Activated CD4-positive, CD25-positive, alpha-beta regulatory T cell treated with anti-CD3 and anti-CD28 coated beads, Interleukin-2, amount 50 U/mL, for 24 hours (primary cell): ENCODE measurements at regions not wholly inside any gene's neighbourhood (a gene's known extent, or its start where the extent isn't known, plus 50 kb on each side); places are given as distances from the start of the nearest gene placed in this dataset.
"Not testable (repeated sequence)": the region's sequence is repeated elsewhere in the genome, so short reads cannot be mapped to it uniquely, and the experiment has no call there.

Experiments
- ATAC-seq, 2 donors: fragments of 150-1000 bp; cut with Tn5 transposase; one replicate each; pipeline ENCODE4 v1.10.0; 2021; ENCODE audit warnings: mild to moderate bottlenecking in 1 of 2, moderate library complexity in 1 of 2

DNA sequence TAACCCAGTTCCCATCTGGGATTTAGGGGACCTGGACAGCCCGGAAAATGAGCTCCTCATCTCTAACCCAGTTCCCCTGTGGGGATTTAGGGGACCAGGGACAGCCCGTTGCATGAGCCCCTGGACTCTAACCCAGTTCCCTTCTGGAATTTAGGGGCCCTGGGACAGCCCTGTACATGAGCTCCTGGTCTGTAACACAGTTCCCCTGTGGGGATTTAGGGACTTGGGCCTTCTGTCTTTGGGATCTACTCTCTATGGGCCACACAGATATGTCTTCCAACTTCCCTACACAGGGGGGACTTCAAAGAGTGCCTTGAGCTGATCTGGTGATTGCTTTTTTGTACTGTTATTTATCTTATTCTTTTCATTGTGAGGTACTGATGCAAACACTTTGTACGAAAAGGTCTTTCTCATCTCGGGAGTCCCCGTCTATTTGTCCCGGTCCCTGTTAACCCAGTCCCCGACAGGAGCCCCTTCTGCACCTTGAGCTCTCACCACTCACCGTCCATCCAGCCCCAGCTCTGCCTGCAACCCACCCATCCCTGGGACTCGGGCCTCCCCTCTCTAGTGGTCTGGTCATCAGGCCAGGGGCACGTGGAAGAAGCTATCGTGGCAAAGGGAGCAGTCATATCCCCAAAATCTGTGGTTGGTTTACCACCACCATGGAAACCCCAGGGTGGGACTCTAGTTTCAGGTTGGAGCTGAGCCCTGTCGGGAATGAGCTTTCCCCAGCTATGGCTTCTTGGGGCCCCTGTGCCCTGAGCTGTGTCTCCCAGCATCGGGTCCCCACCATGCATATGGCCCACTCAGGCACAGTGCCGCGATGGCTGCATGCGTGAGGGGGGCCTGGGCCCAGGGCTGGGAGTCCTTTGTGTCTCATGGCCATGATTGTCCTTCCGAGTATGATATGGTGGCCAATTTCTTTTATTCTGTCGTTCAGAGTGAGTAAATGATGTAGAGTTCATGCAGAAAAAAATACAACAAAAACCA, 270.4 kb upstream of the PLCXD1 start:
- not testable (repeated sequence) for ATAC-seq

DNA sequence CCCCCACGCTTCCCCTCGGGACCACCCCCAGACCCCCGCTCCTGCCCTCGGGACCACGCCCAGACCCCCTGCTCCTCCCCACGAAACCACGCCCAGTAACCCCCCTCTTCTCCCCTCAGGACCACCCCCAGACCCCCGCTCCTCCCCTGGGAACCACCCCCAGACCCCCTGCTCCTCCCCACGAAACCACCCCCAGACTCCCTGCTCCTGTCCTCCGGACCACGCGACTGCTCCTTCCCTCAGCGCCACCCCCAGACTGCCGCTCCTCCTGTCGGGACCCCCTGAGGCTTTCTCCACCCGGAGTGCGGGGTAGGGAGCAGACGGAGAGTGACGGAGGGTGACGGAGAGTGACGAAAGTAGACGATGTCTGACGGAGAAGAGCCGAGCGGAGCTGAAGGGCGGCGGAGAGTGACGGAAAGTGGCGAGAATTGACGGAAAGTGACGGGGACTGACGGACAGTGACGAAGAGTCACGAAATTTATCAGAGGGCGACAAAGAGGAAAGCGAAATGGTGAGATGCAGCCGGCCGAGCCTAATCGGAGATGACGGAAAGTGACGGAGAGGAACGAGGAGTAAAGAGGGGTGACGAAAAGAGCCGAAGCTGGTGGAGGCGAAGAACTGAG, 267.2 kb upstream of the PLCXD1 start:
- peak; percentile 8 to 72 for ATAC-seq

DNA sequence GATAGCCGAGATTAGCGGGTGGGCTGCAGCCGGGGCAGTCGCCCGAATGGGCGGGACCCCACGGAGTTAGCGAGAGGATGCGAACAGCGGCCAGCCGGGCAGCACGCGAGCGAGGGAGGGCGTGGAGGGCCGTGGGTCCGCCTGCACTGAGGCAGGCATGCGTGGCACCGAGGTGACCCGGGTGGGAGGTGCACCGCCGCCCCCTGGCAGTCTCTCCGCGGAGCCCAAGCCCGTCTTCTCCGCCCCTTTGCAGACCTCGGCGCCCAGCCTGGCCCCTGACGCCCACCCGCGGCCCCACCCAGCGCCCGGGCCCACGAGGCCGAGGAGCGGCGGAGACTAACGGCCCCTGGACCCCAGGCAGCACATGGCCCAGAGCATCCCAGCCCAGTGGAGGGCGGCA, 266.7 kb upstream of the PLCXD1 start:
- not testable (repeated sequence) for ATAC-seq

DNA sequence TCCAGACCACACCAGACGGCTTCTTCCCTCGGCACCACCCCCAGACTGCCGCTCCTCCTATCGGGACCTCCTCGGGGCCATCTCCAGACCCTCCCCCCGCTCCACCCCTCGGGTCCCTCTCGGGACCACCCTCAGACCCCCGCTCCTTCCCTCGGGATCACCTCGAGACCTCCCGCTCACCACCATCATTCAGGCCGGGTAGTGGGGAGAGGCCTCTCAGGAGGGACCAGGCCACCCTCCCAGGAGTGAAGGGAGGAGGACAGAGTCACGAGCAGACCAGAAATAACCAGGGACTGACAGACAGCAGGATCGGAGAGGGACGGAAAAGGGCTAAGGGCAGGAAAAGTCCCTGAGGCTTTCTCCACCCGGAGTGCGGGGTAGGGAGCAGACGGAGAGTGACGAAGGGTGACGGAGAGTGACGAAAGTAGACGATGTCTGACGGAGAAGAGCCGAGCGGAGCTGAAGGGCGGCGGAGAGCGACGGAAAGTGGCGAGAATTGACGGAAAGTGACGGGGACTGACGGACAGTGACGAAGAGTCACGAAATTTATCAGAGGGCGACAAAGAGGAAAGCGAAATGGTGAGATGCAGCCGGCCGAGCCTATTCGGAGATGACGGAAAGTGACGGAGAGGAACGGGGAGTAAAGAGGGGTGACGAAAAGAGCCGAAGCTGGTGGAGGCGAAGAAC, 262.3 kb upstream of the PLCXD1 start:
- ATAC-seq = peak; percentile 91 to 94

DNA sequence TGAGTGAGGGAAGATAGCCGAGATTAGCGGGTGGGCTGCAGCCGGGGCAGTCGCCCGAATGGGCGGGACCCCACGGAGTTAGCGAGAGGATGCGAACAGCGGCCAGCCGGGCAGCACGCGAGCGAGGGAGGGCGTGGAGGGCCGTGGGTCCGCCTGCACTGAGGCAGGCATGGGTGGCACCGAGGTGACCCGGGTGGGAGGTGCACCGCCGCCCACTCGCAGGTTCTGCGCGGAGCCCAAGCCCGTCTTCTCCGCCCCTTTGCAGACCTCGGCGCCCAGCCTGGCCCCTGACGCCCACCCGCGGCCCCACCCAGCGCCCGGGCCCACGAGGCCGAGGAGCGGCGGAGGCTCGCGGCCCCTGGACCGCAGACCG, 261.7 kb upstream of the PLCXD1 start:
- ATAC-seq = peak; percentile 35 to 44

DNA sequence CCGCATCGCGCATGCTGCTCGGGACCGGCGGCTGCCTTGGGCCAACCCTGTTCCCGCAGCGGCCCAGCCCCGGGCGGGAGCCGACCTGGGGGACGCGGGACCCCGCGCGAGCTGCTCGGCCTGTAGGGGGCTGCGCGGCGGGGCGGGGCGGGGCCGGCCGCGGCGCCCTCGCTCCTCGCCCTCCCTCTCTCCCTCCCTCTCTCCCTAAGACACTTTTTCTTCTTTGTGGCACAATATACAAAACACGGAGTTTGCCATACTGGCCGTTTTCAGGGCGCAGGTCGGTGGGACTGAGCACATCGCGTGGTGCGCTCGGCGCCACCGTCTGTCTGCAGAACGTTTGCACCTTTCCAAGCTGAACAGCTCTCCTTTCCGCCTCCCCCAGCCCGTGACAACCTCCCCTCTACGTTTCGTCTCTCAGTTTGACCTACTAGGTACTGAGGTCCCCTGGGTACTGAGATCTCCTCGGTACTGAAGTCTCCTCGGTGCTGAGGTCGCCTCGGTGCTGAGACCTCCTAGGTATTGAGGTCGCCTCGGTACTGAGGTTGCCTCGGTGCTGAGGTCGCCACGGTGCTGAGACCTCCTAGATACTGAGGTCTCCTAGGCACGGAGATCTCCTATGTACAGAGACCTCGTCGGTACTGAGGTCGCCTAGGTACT, 261.1 kb upstream of the PLCXD1 start:
- ATAC-seq = peak in 1 of 2 donors; percentile 8

DNA sequence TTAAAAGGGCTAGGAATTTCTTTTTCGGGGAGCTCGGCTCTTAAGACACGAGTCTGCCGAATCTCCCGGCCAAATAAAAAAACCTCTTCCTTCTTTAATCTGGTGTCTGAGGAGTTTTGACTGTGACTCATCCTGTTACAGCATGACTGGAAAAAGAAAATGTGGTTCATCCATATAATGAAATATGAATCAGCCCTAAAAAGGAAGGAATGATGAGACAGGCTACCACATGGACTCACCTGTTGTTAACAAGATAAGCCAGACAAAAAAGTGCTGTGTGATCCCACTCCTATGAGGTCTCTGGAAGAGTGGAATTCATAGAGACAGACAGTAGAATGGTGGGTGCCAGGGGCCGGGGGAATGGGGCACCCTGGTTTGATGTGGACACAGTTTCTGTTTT, 257.0 kb upstream of the PLCXD1 start:
- not testable (repeated sequence) for ATAC-seq
